Upper lobe of left lung (tissue), 6 donors: ENCODE measurements at regions not wholly inside any gene's neighbourhood (a gene's known extent, or its start where the extent isn't known, plus 50 kb on each side); places are given as distances from the start of the nearest gene placed in this dataset.

Experiments
- ATAC-seq, 2 donors: fragments of 200-7000 bp; cut with Tn5 transposase; one replicate each; pipeline ENCODE4 v1.9.1; 2022; ENCODE audit warnings: mild to moderate bottlenecking in 2 of 2, moderate library complexity in 2 of 2; ENCODE audit not compliant: low FRiP score in 2 of 2
- DNase-seq, 2 donors: peaks; one replicate each; pipeline ENCODE4 v3.0.0-alpha.2; 2019 to 2020
- H3K27ac ChIP-seq, 4 donors: fragments of 200-600 bp; sonication (generic); one replicate each; pipeline ENCODE4 v1.5.1; 2016 to 2019
- H3K27me3 ChIP-seq, 4 donors: fragments of 200-600 bp; sonication (generic); one replicate each; pipeline ENCODE4 v1.5.1; 2017 to 2019
- H3K36me3 ChIP-seq, 4 donors: fragments of 200-600 bp; sonication (generic); one replicate each; pipeline ENCODE4 v1.5.1; 2016 to 2019
- H3K4me1 ChIP-seq, 4 donors: fragments of 200-600 bp; sonication (generic); one replicate each; pipeline ENCODE4 v1.5.1; 2018 to 2019
- H3K4me3 ChIP-seq, 4 donors: fragments of 200-600 bp; sonication (generic); one replicate each; pipeline ENCODE4 v1.5.1; 2017 to 2019; ENCODE audit warnings: mild to moderate bottlenecking in 2 of 4, moderate library complexity in 1 of 4
- H3K9me3 ChIP-seq, 4 donors: fragments of 200-600 bp; sonication (generic); one replicate each; pipeline ENCODE4 v1.5.1; 2018 to 2019
- CTCF ChIP-seq, 6 experiments: fragments of 450-650 bp in 4 of 6; fragments of 200-600 bp in 2 of 6; sonication (generic) in 2 of 6; IDR thresholded peaks; one replicate each; pipeline ENCODE4 v1.5.1; 2016 to 2019; ENCODE audit warnings: antibody characterized with exemption in 6 of 6
- EP300 ChIP-seq, 4 donors: sonication (generic); formaldehyde crosslinking; IDR thresholded peaks; one replicate each; pipeline ENCODE4 v1.5.1; 2017; ENCODE audit warnings: antibody characterized with exemption in 4 of 4, control low read depth in 2 of 4
- POLR2A ChIP-seq, 4 donors: fragments of 450-650 bp; IDR thresholded peaks; one replicate each; pipeline ENCODE4 v1.5.1; 2016 to 2017; ENCODE audit warnings: antibody characterized with exemption in 4 of 4, mild to moderate bottlenecking in 2 of 4
- POLR2AphosphoS5 ChIP-seq, 2 donors: sonication (generic); formaldehyde crosslinking; IDR thresholded peaks; one replicate each; pipeline ENCODE4 v1.5.1; 2017; ENCODE audit warnings: antibody characterized with exemption in 2 of 2
- WGBS, 2 donors: methylation state at CpG; one replicate each; pipeline ENCODE4 v1.1.5; 2017 to 2018; 5-methylcytosine and 5-hydroxymethylcytosine counted together
- donor health status: DM: no; HTN: no; CAD: no; lungs with moderate emphysema.
- donor health status: DM: no; HTN: yes; CAD: no; lungs with severe emphysema.

- H3K36me3 ChIP-seq, result no peaks in the 10 kb centered on the region
- no peaks in the 10 kb centered on the region for H3K9me3 ChIP-seq
- no peak for TF ChIP-seq POLR2A (IDR thresholded peaks at IDR 0.05)
- no peak for TF ChIP-seq CTCF (IDR thresholded peaks at IDR 0.05)
- TF ChIP-seq EP300 (IDR thresholded peaks at IDR 0.05), result no peak
- TF ChIP-seq POLR2AphosphoS5 (IDR thresholded peaks at IDR 0.05), result no peak
- ATAC-seq, result peak in 1 of 2 donors; percentile 30
- H3K4me1 ChIP-seq, result peaks cover 7 to 30% (median 23%) of the 10 kb centered on the region in 4 donors
- WGBS, 2 donors, result 11 to 32% methylated on average over 4 to 11 of the region's 11 CpGs
- H3K27ac ChIP-seq, result peak overlapping the region in 2 of 4 donors; percentile 46 to 52
- no peak overlapping the region for H3K4me3 ChIP-seq
- H3K27me3 ChIP-seq, result no peaks in the 10 kb centered on the region
- DNase-seq, result peak; percentile 71 to 90
These were observed 161.3 kb upstream of the TLE3 start for GRCh38 chr15:70259028-70259424.

GRCh38 chr15:70258369-70259027, 160.8 kb upstream of the TLE3 start:
- H3K27ac ChIP-seq, result peak overlapping the region in 2 of 4 donors; percentile 46 to 52
- WGBS, 2 donors, result 39 to 54% methylated on average over 14 to 17 of the region's 17 CpGs
- no peaks in the 10 kb centered on the region for H3K9me3 ChIP-seq
- TF ChIP-seq POLR2AphosphoS5 (IDR thresholded peaks at IDR 0.05) (peak in 1 of 2 donors; percentile 31), CTCF (IDR thresholded peaks at IDR 0.05) (no peak)
- DNase-seq (peak; percentile 50 to 74), ATAC-seq (peak in 1 of 2 donors; percentile 56)
- peaks cover 7 to 27% (median 23%) of the 10 kb centered on the region in 4 donors for H3K4me1 ChIP-seq
- no peaks in the 10 kb centered on the region for H3K36me3 ChIP-seq
- no peak overlapping the region for H3K4me3 ChIP-seq
- no peaks in the 10 kb centered on the region for H3K27me3 ChIP-seq

- TF ChIP-seq POLR2AphosphoS5 (IDR thresholded peaks at IDR 0.05), result no peak
- no peak for TF ChIP-seq CTCF (IDR thresholded peaks at IDR 0.05)
- Histone ChIP-seq H3K27ac (no peak overlapping the region), H3K36me3 (no peaks in the 10 kb centered on the region), H3K4me1 (peaks cover 7 to 27% (median 19%) of the 10 kb centered on the region in 4 donors), H3K27me3 (no peaks in the 10 kb centered on the region), H3K4me3 (no peak overlapping the region), H3K9me3 (no peaks in the 10 kb centered on the region)
- WGBS, 2 donors, result 64 to 77% methylated on average over 6 to 8 of the region's 8 CpGs
- ATAC-seq (peak in 1 of 2 donors; percentile 60), DNase-seq (peak in 1 of 2 donors; percentile 72)
These were observed 160.0 kb upstream of the TLE3 start for GRCh38 chr15:70257573-70258248.

- Histone ChIP-seq H3K9me3 (no peaks in the 10 kb centered on the region), H3K27ac (no peak overlapping the region), H3K27me3 (no peaks in the 10 kb centered on the region), H3K36me3 (no peaks in the 10 kb centered on the region), H3K4me1 (peaks cover 7 to 27% (median 19%) of the 10 kb centered on the region in 4 donors), H3K4me3 (no peak overlapping the region)
- TF ChIP-seq EP300 (IDR thresholded peaks at IDR 0.05) (no peak), POLR2AphosphoS5 (IDR thresholded peaks at IDR 0.05) (no peak), POLR2A (IDR thresholded peaks at IDR 0.05) (no peak), CTCF (IDR thresholded peaks at IDR 0.05) (no peak)
- DNase-seq (no peak), ATAC-seq (no peak)
- 91 to 96% methylated on average over 4 of the region's 4 CpGs for WGBS, 2 donors
These were observed 159.3 kb upstream of the TLE3 start for GRCh38 chr15:70257047-70257446.
